Neutrophil (primary cell): ENCODE measurements at regions not wholly inside any gene's neighbourhood (a gene's known extent, or its start where the extent isn't known, plus 50 kb on each side); places are given as distances from the start of the nearest gene placed in this dataset.

Experiments
- H3K27ac ChIP-seq: fragments of 200-600 bp; sonication (generic); 2 replicates; pipeline ENCODE4 v1.5.1; 2016; ENCODE audit warnings: mild to moderate bottlenecking, moderate library complexity
- H3K27me3 ChIP-seq: fragments of 200-600 bp; sonication (generic); 2 replicates; pipeline ENCODE4 v1.6.0; 2016; ENCODE audit warnings: mild to moderate bottlenecking
- H3K36me3 ChIP-seq: fragments of 200-600 bp; sonication (generic); 2 replicates; pipeline ENCODE4 v1.5.1; 2017
- H3K4me1 ChIP-seq, 2 experiments: fragments of 200-600 bp in 1 of 2; sonication (generic) in 1 of 2; 1 replicate in 1 of 2; 2 replicates in 1 of 2; pipeline versions ENCODE4 v1.5.1 to v1.6.1; 2013 to 2016; ENCODE audit warnings: low read depth in 1 of 2, low read length in 1 of 2, mild to moderate bottlenecking in 1 of 2, moderate library complexity in 1 of 2; ENCODE audit not compliant: control insufficient read depth in 1 of 2, insufficient read depth in 1 of 2
- H3K4me3 ChIP-seq, 2 experiments: fragments of 200-600 bp in 1 of 2; sonication (generic) in 1 of 2; 1 replicate in 1 of 2; 2 replicates in 1 of 2; pipeline ENCODE4 v1.5.1; 2013 to 2016; ENCODE audit warnings: low read depth in 1 of 2, low read length in 1 of 2, mild to moderate bottlenecking in 1 of 2, moderate library complexity in 1 of 2
- H3K9me3 ChIP-seq: fragments of 200-600 bp; sonication (generic); 2 replicates; pipeline ENCODE4 v1.5.1; 2016
- TF ChIP-seq, protein P1 (sequence below): fragments of 200-600 bp; sonication (generic); IDR thresholded peaks from 2 replicates; pipeline ENCODE4 v1.5.1; 2016; ENCODE audit warnings: antibody characterized with exemption

DNA sequence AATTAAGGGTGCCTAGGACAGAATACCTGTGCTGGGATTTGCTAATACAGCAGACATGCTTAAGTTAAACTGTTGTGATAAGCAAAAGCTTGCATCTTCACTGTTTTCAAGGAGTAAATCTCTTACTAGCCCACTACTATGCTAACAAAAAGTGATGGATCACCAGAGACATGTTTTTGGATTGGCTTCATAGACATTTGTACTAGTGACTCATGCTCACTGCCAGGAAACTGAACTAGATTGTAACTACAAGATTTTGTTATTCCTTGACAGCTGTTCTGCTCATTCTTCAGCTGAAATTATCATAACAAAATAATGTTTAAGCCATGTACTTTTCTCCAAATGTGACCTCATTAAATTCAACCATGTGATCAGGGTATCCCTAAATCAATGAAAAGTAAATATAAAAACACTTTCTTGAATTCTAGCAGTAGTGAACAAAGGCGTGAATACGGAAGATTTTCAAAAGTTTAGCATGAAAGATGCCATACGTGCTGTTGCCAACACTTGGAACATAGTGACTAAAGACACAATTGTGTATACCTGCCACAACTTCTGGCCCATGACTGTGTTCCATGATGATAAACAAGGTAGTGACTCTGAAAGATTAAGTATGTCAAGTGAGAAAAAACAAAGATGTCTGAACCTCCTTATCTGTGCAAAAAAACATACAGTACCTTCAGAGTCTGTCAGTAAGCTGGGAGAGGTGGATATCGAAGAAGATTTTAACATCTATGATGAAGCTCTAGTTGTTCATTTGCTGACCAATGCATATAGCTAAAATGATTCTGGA is 154.0 kb downstream of the BTC start:
- no peaks in the 10 kb centered on the region for H3K36me3 ChIP-seq
- no peak overlapping the region for H3K4me3 ChIP-seq
- no peak overlapping the region for H3K27ac ChIP-seq
- TF ChIP-seq, protein P1, sequence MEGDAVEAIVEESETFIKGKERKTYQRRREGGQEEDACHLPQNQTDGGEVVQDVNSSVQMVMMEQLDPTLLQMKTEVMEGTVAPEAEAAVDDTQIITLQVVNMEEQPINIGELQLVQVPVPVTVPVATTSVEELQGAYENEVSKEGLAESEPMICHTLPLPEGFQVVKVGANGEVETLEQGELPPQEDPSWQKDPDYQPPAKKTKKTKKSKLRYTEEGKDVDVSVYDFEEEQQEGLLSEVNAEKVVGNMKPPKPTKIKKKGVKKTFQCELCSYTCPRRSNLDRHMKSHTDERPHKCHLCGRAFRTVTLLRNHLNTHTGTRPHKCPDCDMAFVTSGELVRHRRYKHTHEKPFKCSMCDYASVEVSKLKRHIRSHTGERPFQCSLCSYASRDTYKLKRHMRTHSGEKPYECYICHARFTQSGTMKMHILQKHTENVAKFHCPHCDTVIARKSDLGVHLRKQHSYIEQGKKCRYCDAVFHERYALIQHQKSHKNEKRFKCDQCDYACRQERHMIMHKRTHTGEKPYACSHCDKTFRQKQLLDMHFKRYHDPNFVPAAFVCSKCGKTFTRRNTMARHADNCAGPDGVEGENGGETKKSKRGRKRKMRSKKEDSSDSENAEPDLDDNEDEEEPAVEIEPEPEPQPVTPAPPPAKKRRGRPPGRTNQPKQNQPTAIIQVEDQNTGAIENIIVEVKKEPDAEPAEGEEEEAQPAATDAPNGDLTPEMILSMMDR, result no peak
- no peaks in the 10 kb centered on the region for H3K27me3 ChIP-seq
- H3K9me3 ChIP-seq, result no peaks in the 10 kb centered on the region
- H3K4me1 ChIP-seq, result peaks cover 0 to 6% of the 10 kb centered on the region in 2 experiments

DNA sequence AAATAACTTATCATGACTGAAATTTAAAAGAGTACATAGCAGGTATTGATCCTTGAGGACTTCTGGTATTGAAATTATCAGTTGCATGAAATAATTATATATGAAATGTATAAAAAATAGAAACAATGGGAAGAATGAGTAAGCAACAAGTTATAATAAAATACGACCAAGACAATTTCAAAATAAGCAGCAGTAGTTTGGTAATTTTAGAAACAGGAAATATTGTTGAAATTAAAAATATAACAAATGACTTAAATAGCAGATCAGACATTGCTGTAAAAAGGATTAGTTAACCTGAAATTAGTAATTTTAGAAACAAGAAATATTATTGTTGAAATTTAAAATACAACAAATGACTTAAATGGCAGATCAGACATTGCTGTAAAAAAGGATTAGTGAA is 152.3 kb downstream of the BTC start:
- Histone ChIP-seq H3K4me1 (peaks cover 0 to 6% of the 10 kb centered on the region in 2 experiments), H3K9me3 (no peaks in the 10 kb centered on the region), H3K27ac (no peak overlapping the region), H3K4me3 (no peak overlapping the region), H3K27me3 (no peaks in the 10 kb centered on the region), H3K36me3 (no peaks in the 10 kb centered on the region)
- TF ChIP-seq, protein P1, result no peak

DNA sequence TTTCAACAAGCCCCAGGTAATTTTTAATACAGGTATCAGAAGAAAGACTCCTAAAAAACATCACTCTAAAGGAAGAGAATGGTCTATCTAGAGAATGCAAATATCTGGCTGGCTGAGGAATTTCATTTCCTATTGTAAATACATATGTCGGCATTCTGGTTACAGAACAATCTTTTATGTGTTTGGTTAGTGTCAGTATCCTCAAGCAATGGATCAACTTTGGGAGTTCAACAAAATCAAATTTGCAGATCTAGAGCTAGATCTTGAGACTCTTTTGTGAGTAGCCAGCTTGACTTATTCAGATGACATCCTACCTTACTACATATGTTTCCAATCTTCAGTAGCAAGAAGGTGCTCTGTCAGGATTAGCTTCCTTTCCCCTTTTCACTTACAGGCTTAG is 145.1 kb downstream of the BTC start:
- TF ChIP-seq, protein P1, result no peak
- no peak overlapping the region for H3K27ac ChIP-seq
- H3K27me3 ChIP-seq, result no peaks in the 10 kb centered on the region
- H3K36me3 ChIP-seq, result no peaks in the 10 kb centered on the region
- H3K4me1 ChIP-seq, result no peaks in the 10 kb centered on the region
- H3K9me3 ChIP-seq, result no peaks in the 10 kb centered on the region
- H3K4me3 ChIP-seq, result no peak overlapping the region

DNA sequence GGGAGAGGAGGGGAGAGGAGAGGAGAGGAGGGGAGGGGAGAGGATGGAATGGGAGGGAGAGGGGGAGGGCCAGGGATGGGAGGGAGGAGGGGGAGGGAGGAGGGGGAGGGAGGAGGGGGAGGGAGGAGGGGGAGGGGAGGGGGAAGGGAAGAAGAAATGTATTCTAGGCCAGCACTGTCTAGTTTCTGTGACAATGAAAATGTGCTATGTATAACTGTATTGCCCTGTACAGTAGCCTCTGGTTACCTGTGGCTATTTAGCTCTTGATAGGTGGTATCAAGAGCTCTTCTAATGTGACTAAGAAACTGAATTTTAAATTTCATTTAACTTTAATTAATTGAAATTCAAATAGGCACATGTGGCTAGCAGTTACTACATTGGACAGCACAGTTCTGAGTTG is 143.1 kb downstream of the BTC start:
- Histone ChIP-seq H3K27me3 (no peaks in the 10 kb centered on the region), H3K9me3 (no peaks in the 10 kb centered on the region), H3K36me3 (no peaks in the 10 kb centered on the region), H3K4me3 (no peak overlapping the region), H3K4me1 (no peaks in the 10 kb centered on the region), H3K27ac (no peak overlapping the region)
- TF ChIP-seq, protein P1, result no peak

DNA sequence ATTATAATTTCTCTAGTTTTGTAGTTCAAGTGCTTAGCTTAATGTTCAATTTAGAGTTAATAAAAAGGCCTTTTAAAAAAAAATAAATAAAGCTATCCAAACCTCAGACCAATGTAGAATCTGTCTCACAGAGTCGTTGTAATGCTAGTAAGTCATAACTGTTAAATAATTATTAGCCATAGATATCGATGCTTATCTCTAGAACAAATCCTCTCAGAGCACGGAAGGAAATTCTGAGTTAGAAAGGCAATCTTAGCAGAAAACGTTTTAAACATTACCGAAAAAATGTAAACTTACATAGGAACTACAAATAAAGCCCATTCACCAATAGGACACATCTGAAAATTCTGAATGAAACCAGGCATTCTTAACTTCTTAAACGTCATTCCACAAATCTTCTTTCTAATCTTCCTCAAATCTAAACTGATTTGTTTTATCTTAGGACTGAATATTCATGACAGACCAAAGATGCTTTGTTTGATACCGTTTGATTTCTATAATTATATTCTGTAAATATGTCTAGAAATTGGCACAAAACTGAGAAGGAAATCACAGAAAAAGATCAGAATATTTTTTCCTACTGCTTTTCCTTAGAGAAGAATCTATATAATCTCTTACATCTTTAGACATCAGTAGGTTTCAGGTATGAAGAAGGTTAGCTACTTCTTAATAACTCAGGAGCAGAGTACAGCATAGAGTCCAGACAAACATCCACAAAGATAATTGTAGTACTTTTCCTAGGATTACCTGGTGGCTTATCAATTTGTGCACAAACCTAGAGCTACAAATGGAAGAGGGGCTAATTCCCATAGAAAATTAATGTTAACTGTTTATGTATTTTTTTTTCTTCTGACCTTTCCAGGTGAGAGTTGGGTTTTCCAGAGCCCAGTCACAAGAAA is 140.7 kb downstream of the BTC start:
- H3K27ac ChIP-seq, result no peak overlapping the region
- TF ChIP-seq, protein P1, result no peak
- no peak overlapping the region for H3K4me3 ChIP-seq

More for the DNA sequence above, 140.7 kb downstream of the BTC start:
- Histone ChIP-seq H3K36me3 (no peaks in the 10 kb centered on the region), H3K9me3 (no peaks in the 10 kb centered on the region), H3K4me1 (no peaks in the 10 kb centered on the region), H3K27me3 (no peaks in the 10 kb centered on the region)
